ENCODE measurements at regions not wholly inside any gene's neighbourhood (a gene's known extent, or its start where the extent isn't known, plus 50 kb on each side); places are given as distances from the start of the nearest gene placed in this dataset.

DNA sequence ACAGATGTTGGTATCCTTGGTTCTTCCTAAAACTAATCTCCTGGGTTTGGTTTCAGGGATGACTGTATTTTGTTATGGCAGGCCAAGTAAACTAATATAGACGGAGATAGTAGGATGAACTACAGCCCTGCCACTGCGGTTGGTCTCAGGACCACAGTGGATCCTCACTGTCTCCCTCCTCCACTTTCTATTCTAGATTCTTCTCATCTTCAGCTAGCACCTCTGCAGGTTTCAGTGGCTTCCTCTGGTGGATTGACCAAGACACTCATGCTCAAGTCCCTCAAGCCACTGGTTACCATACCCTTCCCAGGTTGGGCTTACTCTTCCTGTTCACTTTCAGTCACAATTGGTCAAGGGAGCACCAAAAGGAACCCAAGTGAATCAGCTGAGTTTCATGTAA is 71.1 kb upstream of the CLDN18 start (continued):
- TF ChIP-seq, protein P1, sequence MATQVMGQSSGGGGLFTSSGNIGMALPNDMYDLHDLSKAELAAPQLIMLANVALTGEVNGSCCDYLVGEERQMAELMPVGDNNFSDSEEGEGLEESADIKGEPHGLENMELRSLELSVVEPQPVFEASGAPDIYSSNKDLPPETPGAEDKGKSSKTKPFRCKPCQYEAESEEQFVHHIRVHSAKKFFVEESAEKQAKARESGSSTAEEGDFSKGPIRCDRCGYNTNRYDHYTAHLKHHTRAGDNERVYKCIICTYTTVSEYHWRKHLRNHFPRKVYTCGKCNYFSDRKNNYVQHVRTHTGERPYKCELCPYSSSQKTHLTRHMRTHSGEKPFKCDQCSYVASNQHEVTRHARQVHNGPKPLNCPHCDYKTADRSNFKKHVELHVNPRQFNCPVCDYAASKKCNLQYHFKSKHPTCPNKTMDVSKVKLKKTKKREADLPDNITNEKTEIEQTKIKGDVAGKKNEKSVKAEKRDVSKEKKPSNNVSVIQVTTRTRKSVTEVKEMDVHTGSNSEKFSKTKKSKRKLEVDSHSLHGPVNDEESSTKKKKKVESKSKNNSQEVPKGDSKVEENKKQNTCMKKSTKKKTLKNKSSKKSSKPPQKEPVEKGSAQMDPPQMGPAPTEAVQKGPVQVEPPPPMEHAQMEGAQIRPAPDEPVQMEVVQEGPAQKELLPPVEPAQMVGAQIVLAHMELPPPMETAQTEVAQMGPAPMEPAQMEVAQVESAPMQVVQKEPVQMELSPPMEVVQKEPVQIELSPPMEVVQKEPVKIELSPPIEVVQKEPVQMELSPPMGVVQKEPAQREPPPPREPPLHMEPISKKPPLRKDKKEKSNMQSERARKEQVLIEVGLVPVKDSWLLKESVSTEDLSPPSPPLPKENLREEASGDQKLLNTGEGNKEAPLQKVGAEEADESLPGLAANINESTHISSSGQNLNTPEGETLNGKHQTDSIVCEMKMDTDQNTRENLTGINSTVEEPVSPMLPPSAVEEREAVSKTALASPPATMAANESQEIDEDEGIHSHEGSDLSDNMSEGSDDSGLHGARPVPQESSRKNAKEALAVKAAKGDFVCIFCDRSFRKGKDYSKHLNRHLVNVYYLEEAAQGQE (IDR thresholded peaks at IDR 0.05; ENCODE audit: unreplicated experiment) = no peak
- no peak for TF ChIP-seq POLR2AphosphoS5 (IDR thresholded peaks at IDR 0.05; ENCODE audit: low read depth)

DNA sequence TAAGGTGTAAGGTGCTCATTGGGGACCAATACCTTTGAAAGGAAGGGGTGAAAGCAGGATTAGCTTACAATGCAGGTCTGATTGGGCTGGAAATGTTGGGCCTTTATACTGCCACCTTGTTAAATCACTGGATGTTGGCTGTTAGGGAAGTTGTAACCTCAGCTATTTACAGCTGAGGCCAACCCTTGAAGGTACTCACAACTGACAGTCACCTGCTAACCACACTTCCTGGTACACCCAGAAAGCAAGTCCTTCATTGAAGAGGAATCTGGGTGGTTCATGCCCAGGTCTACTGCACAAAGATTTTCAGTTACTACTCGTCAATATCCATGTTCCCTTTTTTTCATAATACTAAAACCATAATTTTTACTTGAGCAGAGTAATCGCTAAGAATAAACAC is 65.4 kb upstream of the CLDN18 start:
- Mint-ChIP-seq H3K4me1 (peaks cover 14% of the 10 kb centered on the region), H3K27ac (no peak overlapping the region), H3K9me3 (no peaks in the 10 kb centered on the region), H3K4me3 (no peak overlapping the region), H3K36me3 (ENCODE audit: low read depth) (no peaks in the 10 kb centered on the region), H3K27me3 (ENCODE audit: insufficient read depth, low read depth, poor library complexity) (peaks cover 3% of the 10 kb centered on the region)
- H3K9me2 ChIP-seq (ENCODE audit: insufficient read depth) = peaks cover 26% of the 10 kb centered on the region
- no peak overlapping the region for H2AFZ ChIP-seq
- DNase-seq (ENCODE audit: low spot score) (no peak), ATAC-seq (no peak)
- no peaks in the 10 kb centered on the region for H3K36me3 ChIP-seq (ENCODE audit: insufficient read depth)
- H4K20me1 ChIP-seq (replicated peaks; ENCODE audit: insufficient read depth) = no peaks in the 10 kb centered on the region
- H3K4me3 ChIP-seq = no peak overlapping the region
- 0 out of 2 replicates have a peak, but pooled peaks cover 3% of the 10 kb centered on the region for H3K27me3 ChIP-seq (ENCODE audit: insufficient read depth)
- H3F3A ChIP-seq (replicated peaks; ENCODE audit: low read depth) = no peaks in the 10 kb centered on the region
- no peaks in the 10 kb centered on the region for H3K79me2 ChIP-seq (replicated peaks; ENCODE audit: insufficient read depth)
- H3K4me1 ChIP-seq (ENCODE audit: insufficient read depth) = peaks cover 3% of the 10 kb centered on the region; the same call in 1 of the 2 replicates
- H3K27ac ChIP-seq (ENCODE audit: low read depth) = no peak overlapping the region
- no peak overlapping the region for H3K4me2 ChIP-seq
- TF ChIP-seq, protein P1 (IDR thresholded peaks at IDR 0.05; ENCODE audit: unreplicated experiment) = no peak
- TF ChIP-seq ZNF331 (CRISPR knock-in tag; IDR thresholded peaks at IDR 0.05; ENCODE audit: low read depth) (no peak), EZH2 (IDR thresholded peaks at IDR 0.05; ENCODE audit: low read depth, unreplicated experiment) (no peak), NANOG (IDR thresholded peaks at IDR 0.05; ENCODE audit: borderline replicate concordance) (no peak), STAT1 (IDR thresholded peaks at IDR 0.05; ENCODE audit: unreplicated experiment) (no peak), ZNF114 (CRISPR knock-in tag; IDR thresholded peaks at IDR 0.05) (no peak), EZH2phosphoT487 (IDR thresholded peaks at IDR 0.05; ENCODE audit: unreplicated experiment) (no peak)
- TF ChIP-seq, protein P2, sequence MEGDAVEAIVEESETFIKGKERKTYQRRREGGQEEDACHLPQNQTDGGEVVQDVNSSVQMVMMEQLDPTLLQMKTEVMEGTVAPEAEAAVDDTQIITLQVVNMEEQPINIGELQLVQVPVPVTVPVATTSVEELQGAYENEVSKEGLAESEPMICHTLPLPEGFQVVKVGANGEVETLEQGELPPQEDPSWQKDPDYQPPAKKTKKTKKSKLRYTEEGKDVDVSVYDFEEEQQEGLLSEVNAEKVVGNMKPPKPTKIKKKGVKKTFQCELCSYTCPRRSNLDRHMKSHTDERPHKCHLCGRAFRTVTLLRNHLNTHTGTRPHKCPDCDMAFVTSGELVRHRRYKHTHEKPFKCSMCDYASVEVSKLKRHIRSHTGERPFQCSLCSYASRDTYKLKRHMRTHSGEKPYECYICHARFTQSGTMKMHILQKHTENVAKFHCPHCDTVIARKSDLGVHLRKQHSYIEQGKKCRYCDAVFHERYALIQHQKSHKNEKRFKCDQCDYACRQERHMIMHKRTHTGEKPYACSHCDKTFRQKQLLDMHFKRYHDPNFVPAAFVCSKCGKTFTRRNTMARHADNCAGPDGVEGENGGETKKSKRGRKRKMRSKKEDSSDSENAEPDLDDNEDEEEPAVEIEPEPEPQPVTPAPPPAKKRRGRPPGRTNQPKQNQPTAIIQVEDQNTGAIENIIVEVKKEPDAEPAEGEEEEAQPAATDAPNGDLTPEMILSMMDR (conservative IDR thresholded peaks at IDR 0.05; ENCODE audit: low read depth in 2 of 2) = no peak
- TF ChIP-seq, protein P3, sequence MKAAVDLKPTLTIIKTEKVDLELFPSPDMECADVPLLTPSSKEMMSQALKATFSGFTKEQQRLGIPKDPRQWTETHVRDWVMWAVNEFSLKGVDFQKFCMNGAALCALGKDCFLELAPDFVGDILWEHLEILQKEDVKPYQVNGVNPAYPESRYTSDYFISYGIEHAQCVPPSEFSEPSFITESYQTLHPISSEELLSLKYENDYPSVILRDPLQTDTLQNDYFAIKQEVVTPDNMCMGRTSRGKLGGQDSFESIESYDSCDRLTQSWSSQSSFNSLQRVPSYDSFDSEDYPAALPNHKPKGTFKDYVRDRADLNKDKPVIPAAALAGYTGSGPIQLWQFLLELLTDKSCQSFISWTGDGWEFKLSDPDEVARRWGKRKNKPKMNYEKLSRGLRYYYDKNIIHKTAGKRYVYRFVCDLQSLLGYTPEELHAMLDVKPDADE (IDR thresholded peaks at IDR 0.05) = no peak
